K562 (cell line): ENCODE measurements at regions not wholly inside any gene's neighbourhood (a gene's known extent, or its start where the extent isn't known, plus 50 kb on each side); places are given as distances from the start of the nearest gene placed in this dataset.
A peak's percentile ranks its signal among the peaks of the same experiment; 100 is the strongest.

Experiments
- ATAC-seq: fragments of 200-7000 bp; cut with Tn5 transposase; 3 replicates; pipeline ENCODE4 v1.9.1; 2020; ENCODE audit warnings: moderate library complexity
- BruUV-seq: library from RNA; stranded (reverse); fragments of 400-500 nt; replicated peaks from 2 replicates; lab custom pipeline; 2021; lab: Mats Ljungman, UMichigan
- CTCF ChIA-PET: fragments of 300-600 bp; formaldehyde crosslinking; extraction: SDS; loops from one replicate; lab custom pipeline; 2021; ENCODE audit warnings: low intra/inter-chr PET ratio; lab: Yijun Ruan, JAX
- POLR2A ChIA-PET: fragments of 300-600, 350-650 bp; sonication (Branson Sonifier 250); formaldehyde crosslinking; extraction: SDS; loops from one replicate; lab custom pipeline; 2021; ENCODE audit warnings: antibody characterized with exemption, inconsistent platforms; lab: Yijun Ruan, JAX
- DNase-seq, 4 experiments: peaks; one replicate each; pipeline versions ENCODE4 v3.0.0 to v3.0.0-alpha.2; 2011 to 2018; ENCODE audit warnings: low spot score in 3 of 4, mixed read lengths in 3 of 4; ENCODE audit errors: extremely low read depth in 1 of 4
- FAIRE-seq: peaks from 2 replicates; lab custom pipeline; 2011; peaks lifted over from hg19 to GRCh38; lab: Jason Lieb, UNC
- H2AFZ ChIP-seq: 2 replicates; pipeline ENCODE4 v1.6.0; 2011; ENCODE audit warnings: low read depth, low read length, control low read depth, inconsistent platforms
- H3K27ac ChIP-seq: fragments of 200-600 bp; 3 replicates; pipeline ENCODE4 v1.8.0; 2011; ENCODE audit warnings: low read depth, mild to moderate bottlenecking, control low read depth, inconsistent platforms, low read length, moderate library complexity, mixed read lengths; ENCODE audit errors: extremely low read depth
- H3K27me3 ChIP-seq, 2 experiments: fragments of 300-600 bp in 1 of 2; 2 replicates in 1 of 2; 3 replicates in 1 of 2; pipeline versions ENCODE4 v1.6.0 to v1.8.0; 2011; ENCODE audit warnings: inconsistent platforms in 2 of 2, low read length in 2 of 2, mild to moderate bottlenecking in 1 of 2, mixed read lengths in 1 of 2, moderate library complexity in 1 of 2; ENCODE audit not compliant: control insufficient read depth in 2 of 2, insufficient read depth in 2 of 2
- H3K36me3 ChIP-seq: fragments of 300-600 bp; 3 replicates; pipeline ENCODE4 v1.8.0; 2011; ENCODE audit warnings: mild to moderate bottlenecking, low read length, inconsistent platforms; ENCODE audit not compliant: control insufficient read depth, insufficient read depth
- H3K4me1 ChIP-seq, 2 experiments: fragments of 200-600 bp in 1 of 2; replicated peaks in 1 of 2; 2 replicates in 1 of 2; 3 replicates in 1 of 2; pipeline versions ENCODE4 v1.5.1 to v1.8.0; 2011; ENCODE audit warnings: inconsistent platforms in 2 of 2, low read length in 2 of 2, mild to moderate bottlenecking in 1 of 2, mixed read lengths in 1 of 2, moderate library complexity in 1 of 2; ENCODE audit not compliant: control insufficient read depth in 2 of 2, insufficient read depth in 2 of 2
- H3K4me2 ChIP-seq: 2 replicates; pipeline ENCODE4 v1.6.1; 2011; ENCODE audit warnings: low read length, control low read depth, inconsistent platforms, mixed read lengths; ENCODE audit not compliant: insufficient read depth
- H3K4me3 ChIP-seq: fragments of 200-600 bp; sonication (generic), shearing (Covaris generic); 2 replicates; pipeline ENCODE4 v1.5.1; 2016; ENCODE audit warnings: control low read depth, inconsistent platforms
- H3K79me2 ChIP-seq: fragments of 200-600 bp; 3 replicates; pipeline ENCODE4 v1.8.0; 2011; ENCODE audit warnings: low read length, inconsistent platforms; ENCODE audit not compliant: control insufficient read depth, insufficient read depth
- H3K9ac ChIP-seq, 2 experiments: 2 replicates each; pipeline versions ENCODE4 v1.6.0 to v1.6.1; 2011; ENCODE audit warnings: low read depth in 2 of 2, low read length in 2 of 2, control low read depth in 1 of 2, inconsistent platforms in 1 of 2, mild to moderate bottlenecking in 1 of 2, mixed read lengths in 1 of 2; ENCODE audit not compliant: insufficient read depth in 1 of 2
- H3K9me1 ChIP-seq: one replicate; pipeline ENCODE4 v1.6.0; 2011; ENCODE audit warnings: inconsistent platforms, mild to moderate bottlenecking, low read length, moderate library complexity; ENCODE audit not compliant: control insufficient read depth, insufficient read depth
- H3K9me3 ChIP-seq: replicated peaks from 2 replicates; pipeline ENCODE4 v1.5.1; 2011; ENCODE audit warnings: low read depth, low read length, inconsistent platforms; ENCODE audit not compliant: control insufficient read depth, insufficient read depth
- H4K20me1 ChIP-seq: replicated peaks from 2 replicates; pipeline ENCODE4 v1.6.1; 2011; ENCODE audit warnings: low read length, inconsistent platforms, mixed read lengths; ENCODE audit not compliant: control insufficient read depth, insufficient read depth
- ATF3 ChIP-seq, 2 experiments: fragments of 450-650 bp in 1 of 2; sonication (generic) in 1 of 2; formaldehyde crosslinking in 1 of 2; IDR thresholded peaks in 1 of 2; conservative IDR thresholded peaks in 1 of 2; 2 replicates each; pipeline versions ENCODE4 v1.6.1 to v1.8.1; 2016 to 2023; ENCODE audit warnings: mild to moderate bottlenecking in 2 of 2, moderate library complexity in 2 of 2, inconsistent platforms in 1 of 2, missing genetic modification reagents in 1 of 2
- HMBOX1 ChIP-seq: sonication (generic); IDR thresholded peaks from 2 replicates; pipeline ENCODE4 v1.6.1; 2016
- NCOA2 ChIP-seq, 2 experiments: fragments of 450-650 bp; IDR thresholded peaks; 2 replicates each; pipeline ENCODE4 v1.6.1; 2018; ENCODE audit warnings: mild to moderate bottlenecking in 2 of 2, moderate library complexity in 1 of 2; ENCODE audit not compliant: partially characterized antibody in 2 of 2
- RB1 ChIP-seq: fragments of 450-650 bp; IDR thresholded peaks from 2 replicates; pipeline ENCODE4 v1.6.1; 2017; ENCODE audit warnings: low read depth, mild to moderate bottlenecking
- SNRNP70 ChIP-seq: fragments of 200-400 bp; formaldehyde crosslinking; optimal IDR thresholded peaks from 2 replicates; pipeline ENCODE3; 2017; ENCODE audit warnings: low read depth, low read length
- U2AF1 ChIP-seq: fragments of 200-400 bp; formaldehyde crosslinking; optimal IDR thresholded peaks from 2 replicates; pipeline ENCODE3; 2017; ENCODE audit warnings: mild to moderate bottlenecking, low read depth, low read length, moderate library complexity
- ZBTB40 ChIP-seq, 2 experiments: fragments of 450-650 bp in 1 of 2; sonication (generic) in 1 of 2; formaldehyde crosslinking in 1 of 2; IDR thresholded peaks; 2 replicates each; pipeline versions ENCODE4 v1.7.1 to v1.9.0; 2016 to 2022; ENCODE audit warnings: inconsistent platforms in 1 of 2, mild to moderate bottlenecking in 1 of 2, missing genetic modification reagents in 1 of 2
- ZNF311 ChIP-seq: fragments of 250-450 bp; sonication (Bioruptor Pico); IDR thresholded peaks from 2 replicates; pipeline ENCODE4 v1.4.0; 2020; ENCODE audit warnings: mild to moderate bottlenecking, moderate library complexity
- ZNF644 ChIP-seq: fragments of 200-800 bp; sonication (Bioruptor generic); IDR thresholded peaks from 2 replicates; pipeline ENCODE4 v1.6.1; 2016; ENCODE audit warnings: low read depth, missing genetic modification characterization, missing compliant biosample characterization
- WGBS: fragments of 100-300 bp; shearing (Covaris generic); methylation state at CpG from one replicate; pipeline ENCODE4 v1.1.6; 2016; ENCODE audit warnings: low coverage, mixed read lengths; ENCODE audit not compliant: insufficient coverage; ENCODE audit errors: missing lambda C conversion rate; 5-methylcytosine and 5-hydroxymethylcytosine counted together
- in situ Hi-C: fragments of 300-500 bp; cut with MboI; formaldehyde crosslinking; loops from 4 replicates; pipeline ENCODE4 v1.15.0; 2018; ENCODE audit warnings: inconsistent platforms, mixed read lengths
- intact Hi-C: fragments of 100-400 bp; cut with micrococcal nuclease; formaldehyde crosslinking; loops from 2 replicates; pipeline ENCODE4 v1.14.2; 2022

GRCh38 chrX:2629316-2630007 is 61.6 kb upstream of the CD99 start:
- H3K9me3 ChIP-seq = peaks cover 36% of the 10 kb centered on the region
- peak overlapping the region; percentile 84 for H2AFZ ChIP-seq
- no peak for FAIRE-seq
- ATAC-seq = peak; percentile 83
- H3K9me1 ChIP-seq = no peaks in the 10 kb centered on the region
- no peak overlapping the region; the same call in 1 of the 2 replicates for H3K4me3 ChIP-seq
- peak; percentile 6 to 51 (median 19) for DNase-seq
- 11% methylated on average over 6 of the region's 6 CpGs for WGBS
- peak overlapping the region; percentile 65 for H3K4me2 ChIP-seq
- peaks cover 13% of the 10 kb centered on the region; the same call in 2 of the 3 replicates for H3K36me3 ChIP-seq
- no TSS peak for BruUV-seq
- H3K27ac ChIP-seq = peak overlapping the region; percentile 93
- in situ Hi-C loops = no loop called here
- intact Hi-C loops = no loop called here
- H4K20me1 ChIP-seq = no peaks in the 10 kb centered on the region
- H3K4me1 ChIP-seq = no peaks in the 10 kb centered on the region
- ChIA-PET POLR2A (no interaction called here), CTCF (no interaction called here)
- H3K79me2 ChIP-seq = no peaks in the 10 kb centered on the region
- peak overlapping the region in 1 of 2 experiments; percentile 24; a peak in 2 of 4 replicates for H3K9ac ChIP-seq
- no peaks in the 10 kb centered on the region for H3K27me3 ChIP-seq
- no peak for TF ChIP-seq SNRNP70
- peak; percentile 72 for TF ChIP-seq ATF3 (IDR thresholded peaks at IDR 0.05)
- no peak for TF ChIP-seq ATF3 (CRISPR knock-in tag; conservative IDR thresholded peaks at IDR 0.05)
- no peak for TF ChIP-seq HMBOX1
- TF ChIP-seq ZBTB40 (IDR thresholded peaks at IDR 0.05) = peak; percentile 98
- no peak for TF ChIP-seq ZBTB40 (CRISPR knock-in tag; IDR thresholded peaks at IDR 0.05)
- no peak for TF ChIP-seq U2AF1
- no peak for TF ChIP-seq RB1
- no peak for TF ChIP-seq NCOA2 (IDR thresholded peaks at IDR 0.05; ENCODE audit: partially characterized antibody in 2 of 2)
- no peak for TF ChIP-seq ZNF311
- peak; percentile 35 for TF ChIP-seq ZNF644 (tag)
